Breast epithelium (tissue), 3 donors: ENCODE measurements at regions not wholly inside any gene's neighbourhood (a gene's known extent, or its start where the extent isn't known, plus 50 kb on each side); places are given as distances from the start of the nearest gene placed in this dataset.

Source experiments
- CTCF ChIP-seq, 3 donors: fragments of 450-650 bp; IDR thresholded peaks; one replicate each; pipeline ENCODE4 v1.5.1; 2016 to 2017; ENCODE audit warnings: antibody characterized with exemption in 3 of 3, mild to moderate bottlenecking in 3 of 3, moderate library complexity in 3 of 3
- POLR2A ChIP-seq: fragments of 450-650 bp; IDR thresholded peaks from one replicate; pipeline ENCODE4 v1.6.1; 2016; ENCODE audit warnings: antibody characterized with exemption, mild to moderate bottlenecking, moderate library complexity
- POLR2AphosphoS5 ChIP-seq, 3 donors: sonication (generic); formaldehyde crosslinking; IDR thresholded peaks; one replicate each; pipeline ENCODE4 v1.6.1; 2017; ENCODE audit warnings: antibody characterized with exemption in 3 of 3

DNA sequence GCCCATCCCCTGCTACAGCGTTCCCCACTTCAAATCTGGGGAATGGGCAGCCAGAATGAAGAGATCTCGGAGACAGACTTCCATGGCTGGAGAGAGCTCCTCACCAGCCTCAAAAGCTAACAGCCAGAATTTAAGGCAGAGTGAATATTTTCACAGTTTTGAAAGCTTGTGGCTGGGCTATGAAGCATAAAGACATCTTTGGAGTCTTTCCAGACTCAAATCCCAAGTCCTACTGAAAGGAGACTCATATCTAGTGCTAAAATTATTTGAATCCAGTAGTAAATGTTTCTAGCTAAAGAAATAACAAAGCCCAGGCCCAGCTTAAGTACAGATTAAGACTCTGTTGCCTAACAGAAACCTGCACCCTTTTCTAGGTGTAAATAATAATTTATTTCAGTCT is 628.4 kb upstream of the ALCAM start:
- TF ChIP-seq CTCF (IDR thresholded peaks at IDR 0.05) (no peak), POLR2AphosphoS5 (IDR thresholded peaks at IDR 0.05) (no peak), POLR2A (no peak)
